ENCODE measurements at regions not wholly inside any gene's neighbourhood (a gene's known extent, or its start where the extent isn't known, plus 50 kb on each side); places are given as distances from the start of the nearest gene placed in this dataset.

DNA sequence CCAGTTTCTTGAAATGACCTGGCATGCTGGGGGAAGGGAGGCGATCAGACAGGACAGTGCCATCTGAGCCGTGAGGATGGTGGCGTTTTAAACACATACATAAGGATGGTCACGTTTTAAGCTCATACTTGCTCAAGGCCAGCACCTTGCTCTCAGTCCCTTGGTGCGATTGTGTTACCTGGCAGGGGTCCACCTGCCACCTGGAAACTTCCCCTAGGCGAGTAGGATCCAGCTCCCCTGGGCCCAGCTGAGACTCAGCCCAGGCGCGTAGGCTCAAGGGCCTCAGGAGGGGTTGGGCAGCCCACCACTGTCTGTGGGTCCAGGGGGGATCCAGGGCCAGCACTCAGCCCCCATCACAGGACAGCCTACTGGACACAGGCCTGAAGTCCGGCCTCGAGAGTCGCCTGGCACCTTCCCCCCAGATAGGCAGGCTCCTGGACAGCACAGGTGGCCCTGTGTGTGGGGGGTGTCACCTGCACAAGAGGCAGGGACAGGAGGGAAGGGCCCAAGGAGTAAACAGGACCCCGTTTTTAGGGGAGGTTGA, 185.8 kb downstream of the BRD1 start:
- Mint-ChIP-seq H3K4me1 (peaks cover 2% of the 10 kb centered on the region), H3K27me3 (no peaks in the 10 kb centered on the region), H3K4me3 (no peak overlapping the region), H3K27ac (no peak overlapping the region), H3K9me3 (ENCODE audit: insufficient read depth) (no peaks in the 10 kb centered on the region)
- TF ChIP-seq EZH2 (IDR thresholded peaks at IDR 0.05; ENCODE audit: borderline replicate concordance, insufficient read depth, low read depth, low read length, poor library complexity, severe bottlenecking), result no peak
- intact Hi-C loops (cut with micrococcal nuclease), result no loop called here
- Histone ChIP-seq H2AFZ (ENCODE audit: insufficient read depth, low read depth, low read length, poor library complexity, severe bottlenecking) (no peak overlapping the region), H3K4me1 (ENCODE audit: control insufficient read depth in 2 of 2, insufficient read depth in 2 of 2, low read length in 2 of 2) (no peaks in the 10 kb centered on the region), H3K36me3 (replicated peaks in 1 of 2; ENCODE audit: control extremely low read depth in 1 of 2, control insufficient read depth in 1 of 2, extremely low read depth in 1 of 2, insufficient read depth in 2 of 2, low read length in 1 of 2) (peaks cover 0 to 25% of the 10 kb centered on the region in 2 experiments), H3K4me2 (replicated peaks; ENCODE audit: low read depth, low read length, poor library complexity, severe bottlenecking) (no peak overlapping the region), H3K27me3 (replicated peaks in 1 of 4; ENCODE audit: control extremely low read depth in 1 of 4, control insufficient read depth in 3 of 4, insufficient read depth in 4 of 4, low read length in 3 of 4) (no peaks in the 10 kb centered on the region), H3K9ac (ENCODE audit: low read length) (no peak overlapping the region), H3K27ac (ENCODE audit: low read length in 2 of 2) (no peak overlapping the region), H3K4me3 (ENCODE audit: control extremely low read depth in 1 of 5, extremely low read depth in 1 of 5, insufficient read depth in 1 of 5, low read depth in 2 of 5, low read length in 4 of 5) (no peak overlapping the region), H3K79me2 (ENCODE audit: control insufficient read depth, insufficient read depth, low read length) (peaks cover 100% of the 10 kb centered on the region), H4K20me1 (ENCODE audit: control insufficient read depth, insufficient read depth, low read length, poor library complexity, severe bottlenecking) (peaks cover 96% of the 10 kb centered on the region), H3K9me3 (ENCODE audit: control extremely low read depth in 1 of 3, control insufficient read depth in 2 of 3, insufficient read depth in 1 of 3, low read length in 2 of 3) (no peaks in the 10 kb centered on the region)
- CTCF ChIA-PET, result no interaction called here
- DNase-seq (no peak), ATAC-seq (ENCODE audit: low read depth) (no peak)
- 94% methylated on average over 12 of the region's 12 CpGs for WGBS (ENCODE audit: insufficient coverage)
- POLR2A ChIA-PET, result no interaction called here

DNA sequence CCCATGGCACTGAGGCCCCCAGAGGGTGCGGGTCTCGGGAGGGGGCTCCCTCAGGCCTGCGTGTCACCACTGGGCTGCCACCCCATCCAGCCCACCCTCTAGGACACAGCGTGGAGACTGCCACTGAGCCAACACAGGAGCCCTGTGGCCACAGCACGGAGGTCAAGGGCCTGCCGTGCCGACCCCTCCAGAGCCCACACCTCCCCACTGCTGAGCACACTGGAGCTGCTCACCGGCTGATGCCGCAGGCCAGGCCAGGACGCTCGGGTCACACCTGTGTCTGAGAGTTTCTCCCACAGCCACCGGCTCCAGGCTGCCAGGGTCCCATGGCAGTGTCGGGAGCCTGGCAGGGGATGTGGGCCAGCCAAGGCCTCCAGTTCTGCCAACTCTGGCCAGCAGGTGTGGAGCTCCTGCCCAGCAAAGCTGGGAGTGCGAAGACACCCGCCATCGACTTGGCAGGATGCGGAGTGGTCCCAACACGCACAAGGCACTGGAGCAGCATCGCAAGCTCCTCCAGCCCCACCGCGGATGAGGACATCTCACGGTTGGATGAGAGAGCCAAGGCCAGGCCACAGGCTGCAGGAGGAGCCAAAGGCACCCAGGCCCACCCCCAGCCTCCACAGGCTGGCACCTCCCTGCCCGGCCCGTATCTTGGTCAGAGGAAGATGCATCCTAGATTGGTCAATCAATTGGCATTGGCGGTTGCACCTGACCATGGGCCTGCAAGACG, 187.1 kb downstream of the BRD1 start:
- intact Hi-C loops (cut with micrococcal nuclease), result no loop called here

More for the DNA sequence above, 187.1 kb downstream of the BRD1 start:
- Histone ChIP-seq H3K9me3 (ENCODE audit: control extremely low read depth in 1 of 3, control insufficient read depth in 2 of 3, insufficient read depth in 1 of 3, low read length in 2 of 3) (no peaks in the 10 kb centered on the region), H3K27ac (ENCODE audit: low read length in 2 of 2) (no peak overlapping the region), H3K4me1 (ENCODE audit: control insufficient read depth in 2 of 2, insufficient read depth in 2 of 2, low read length in 2 of 2) (no peaks in the 10 kb centered on the region), H4K20me1 (ENCODE audit: control insufficient read depth, insufficient read depth, low read length, poor library complexity, severe bottlenecking) (peaks cover 96% of the 10 kb centered on the region), H3K9ac (ENCODE audit: low read length) (no peak overlapping the region), H3K36me3 (replicated peaks in 1 of 2; ENCODE audit: control extremely low read depth in 1 of 2, control insufficient read depth in 1 of 2, extremely low read depth in 1 of 2, insufficient read depth in 2 of 2, low read length in 1 of 2) (peaks cover 0 to 25% of the 10 kb centered on the region in 2 experiments), H3K27me3 (replicated peaks in 1 of 4; ENCODE audit: control extremely low read depth in 1 of 4, control insufficient read depth in 3 of 4, insufficient read depth in 4 of 4, low read length in 3 of 4) (no peaks in the 10 kb centered on the region), H3K79me2 (ENCODE audit: control insufficient read depth, insufficient read depth, low read length) (peaks cover 100% of the 10 kb centered on the region), H3K4me2 (replicated peaks; ENCODE audit: low read depth, low read length, poor library complexity, severe bottlenecking) (no peak overlapping the region), H3K4me3 (ENCODE audit: control extremely low read depth in 1 of 5, extremely low read depth in 1 of 5, insufficient read depth in 1 of 5, low read depth in 2 of 5, low read length in 4 of 5) (no peak overlapping the region), H2AFZ (ENCODE audit: insufficient read depth, low read depth, low read length, poor library complexity, severe bottlenecking) (no peak overlapping the region)
- ChIA-PET POLR2A (no interaction called here), CTCF (interaction anchor here (1.3 kb wide), 1 partner anchor 14 kb away, joined by 3 read pairs; no protein-coding TSS in a partner anchor)
- TF ChIP-seq, protein P1, sequence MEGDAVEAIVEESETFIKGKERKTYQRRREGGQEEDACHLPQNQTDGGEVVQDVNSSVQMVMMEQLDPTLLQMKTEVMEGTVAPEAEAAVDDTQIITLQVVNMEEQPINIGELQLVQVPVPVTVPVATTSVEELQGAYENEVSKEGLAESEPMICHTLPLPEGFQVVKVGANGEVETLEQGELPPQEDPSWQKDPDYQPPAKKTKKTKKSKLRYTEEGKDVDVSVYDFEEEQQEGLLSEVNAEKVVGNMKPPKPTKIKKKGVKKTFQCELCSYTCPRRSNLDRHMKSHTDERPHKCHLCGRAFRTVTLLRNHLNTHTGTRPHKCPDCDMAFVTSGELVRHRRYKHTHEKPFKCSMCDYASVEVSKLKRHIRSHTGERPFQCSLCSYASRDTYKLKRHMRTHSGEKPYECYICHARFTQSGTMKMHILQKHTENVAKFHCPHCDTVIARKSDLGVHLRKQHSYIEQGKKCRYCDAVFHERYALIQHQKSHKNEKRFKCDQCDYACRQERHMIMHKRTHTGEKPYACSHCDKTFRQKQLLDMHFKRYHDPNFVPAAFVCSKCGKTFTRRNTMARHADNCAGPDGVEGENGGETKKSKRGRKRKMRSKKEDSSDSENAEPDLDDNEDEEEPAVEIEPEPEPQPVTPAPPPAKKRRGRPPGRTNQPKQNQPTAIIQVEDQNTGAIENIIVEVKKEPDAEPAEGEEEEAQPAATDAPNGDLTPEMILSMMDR (IDR thresholded peaks at IDR 0.05), result no peak
- no peak for TF ChIP-seq EZH2 (IDR thresholded peaks at IDR 0.05; ENCODE audit: borderline replicate concordance, insufficient read depth, low read depth, low read length, poor library complexity, severe bottlenecking)
- Mint-ChIP-seq H3K4me1 (peaks cover 2% of the 10 kb centered on the region), H3K27me3 (no peaks in the 10 kb centered on the region), H3K9me3 (ENCODE audit: insufficient read depth) (no peaks in the 10 kb centered on the region), H3K27ac (no peak overlapping the region), H3K4me3 (no peak overlapping the region)
- 88% methylated on average over 25 of the region's 26 CpGs for WGBS (ENCODE audit: insufficient coverage)
- DNase-seq (no peak), ATAC-seq (ENCODE audit: low read depth) (no peak)
